GM12892 (cell line): ENCODE measurements at regions not wholly inside any gene's neighbourhood (a gene's known extent, or its start where the extent isn't known, plus 50 kb on each side); places are given as distances from the start of the nearest gene placed in this dataset.

ENCODE experiments used
- DNase-seq: peaks from one replicate; pipeline ENCODE4 v3.0.0; 2011; ENCODE audit not compliant: insufficient read length
- FAIRE-seq: peaks from 2 replicates; lab custom pipeline; 2011; peaks lifted over from hg19 to GRCh38; lab: Jason Lieb, UNC
- POLR2A ChIP-seq: IDR thresholded peaks from 2 replicates; pipeline ENCODE4 v1.6.1; 2011; ENCODE audit warnings: low read depth, low read length, control low read depth
- POLR2AphosphoS5 ChIP-seq: IDR thresholded peaks from 2 replicates; pipeline ENCODE4 v1.6.1; 2011; ENCODE audit warnings: low read depth, low read length, control low read depth
- TAF1 ChIP-seq: IDR thresholded peaks from 2 replicates; pipeline ENCODE4 v1.6.1; 2011; ENCODE audit warnings: low read depth, mild to moderate bottlenecking, control low read depth, low read length, borderline replicate concordance

- FAIRE-seq: no peak
- DNase-seq: no peak
- no peak for TF ChIP-seq POLR2A
- TF ChIP-seq POLR2AphosphoS5: no peak
- no peak for TF ChIP-seq TAF1
Observed at GRCh38 chr2:196353717-196354116, 182.3 kb upstream of the STK17B start.

GRCh38 chr2:196354186-196354585 is 182.8 kb upstream of the STK17B start:
- FAIRE-seq: no peak
- TF ChIP-seq TAF1 (no peak), POLR2AphosphoS5 (no peak), POLR2A (no peak)
- DNase-seq: no peak

- FAIRE-seq (no peak), DNase-seq (no peak)
- no peak for TF ChIP-seq POLR2AphosphoS5
- no peak for TF ChIP-seq POLR2A
- no peak for TF ChIP-seq TAF1
Observed at GRCh38 chr2:196356332-196356731, 185.0 kb upstream of the STK17B start.

GRCh38 chr2:196360650-196361049 is 189.3 kb upstream of the STK17B start:
- FAIRE-seq: no peak
- no peak for TF ChIP-seq POLR2AphosphoS5
- TF ChIP-seq TAF1: no peak
- TF ChIP-seq POLR2A: no peak
- DNase-seq: no peak

- TF ChIP-seq POLR2AphosphoS5 (no peak), POLR2A (no peak), TAF1 (no peak)
- FAIRE-seq (no peak), DNase-seq (no peak)
Observed at GRCh38 chr2:196361606-196362326, 190.4 kb upstream of the STK17B start.

- DNase-seq (no peak), FAIRE-seq (no peak)
- no peak for TF ChIP-seq TAF1
- TF ChIP-seq POLR2A: no peak
- no peak for TF ChIP-seq POLR2AphosphoS5
Observed at GRCh38 chr2:196362973-196363549, 191.7 kb upstream of the STK17B start.

GRCh38 chr2:196365145-196365544 is 193.8 kb upstream of the STK17B start:
- FAIRE-seq (no peak), DNase-seq (no peak)
- TF ChIP-seq TAF1: no peak
- no peak for TF ChIP-seq POLR2AphosphoS5
- TF ChIP-seq POLR2A: no peak

- TF ChIP-seq POLR2AphosphoS5: no peak
- TF ChIP-seq TAF1: no peak
- TF ChIP-seq POLR2A: no peak
- DNase-seq (no peak), FAIRE-seq (no peak)
Observed at GRCh38 chr2:196365923-196366322, 194.5 kb upstream of the STK17B start.

- no peak for FAIRE-seq
- DNase-seq: no peak
- TF ChIP-seq POLR2AphosphoS5: no peak
- TF ChIP-seq TAF1: no peak
- no peak for TF ChIP-seq POLR2A
Observed at GRCh38 chr2:196367633-196368032, 196.3 kb upstream of the STK17B start.

- TF ChIP-seq TAF1 (no peak), POLR2AphosphoS5 (no peak), POLR2A (no peak)
- DNase-seq (no peak), FAIRE-seq (no peak)
Observed at GRCh38 chr2:196368546-196369225, 197.3 kb upstream of the STK17B start.

- TF ChIP-seq POLR2AphosphoS5 (no peak), TAF1 (no peak), POLR2A (no peak)
- no peak for DNase-seq
- FAIRE-seq: no peak
Observed at GRCh38 chr2:196369967-196370366, 198.6 kb upstream of the STK17B start.

- TF ChIP-seq POLR2AphosphoS5 (no peak), TAF1 (no peak), POLR2A (no peak)
- FAIRE-seq: no peak
- DNase-seq: no peak
Observed at GRCh38 chr2:196370381-196370780, 199.0 kb upstream of the STK17B start.

GRCh38 chr2:196372276-196372809 is 201.0 kb upstream of the STK17B start:
- TF ChIP-seq POLR2AphosphoS5 (no peak), TAF1 (no peak), POLR2A (no peak)
- no peak for DNase-seq
- FAIRE-seq: no peak
